GM23248 (cell line): ENCODE measurements at regions not wholly inside any gene's neighbourhood (a gene's known extent, or its start where the extent isn't known, plus 50 kb on each side); places are given as distances from the start of the nearest gene placed in this dataset.

Experiments
- DNase-seq: peaks from one replicate; pipeline ENCODE4 v3.0.0-alpha.2; 2015
- H2AFZ ChIP-seq: fragments of 200-600 bp; sonication (generic); 2 replicates; pipeline ENCODE4 v1.6.1; 2016; ENCODE audit warnings: antibody characterized with exemption
- H3F3A ChIP-seq: fragments of 200-600 bp; sonication (generic); 2 replicates; pipeline ENCODE4 v1.6.1; 2016; ENCODE audit warnings: mild to moderate bottlenecking, antibody characterized with exemption, mixed run types; ENCODE audit not compliant: insufficient read depth
- H3K27ac ChIP-seq: fragments of 200-600 bp; sonication (generic); 2 replicates; pipeline ENCODE4 v1.5.1; 2016; ENCODE audit warnings: mild to moderate bottlenecking
- H3K27me3 ChIP-seq: fragments of 200-600 bp; sonication (generic); replicated peaks from 2 replicates; pipeline ENCODE4 v1.6.1; 2016; ENCODE audit warnings: mild to moderate bottlenecking; ENCODE audit not compliant: insufficient read depth
- H3K36me3 ChIP-seq: fragments of 200-600 bp; sonication (generic); 2 replicates; pipeline ENCODE4 v1.6.1; 2016; ENCODE audit warnings: low read depth, mild to moderate bottlenecking
- H3K4me1 ChIP-seq: fragments of 200-600 bp; sonication (generic); 2 replicates; pipeline ENCODE4 v1.6.1; 2016; ENCODE audit warnings: mild to moderate bottlenecking; ENCODE audit not compliant: insufficient read depth
- H3K4me2 ChIP-seq: fragments of 200-600 bp; sonication (generic); one replicate; pipeline ENCODE4 v1.6.1; 2016; ENCODE audit warnings: mild to moderate bottlenecking; ENCODE audit not compliant: unreplicated experiment
- H3K4me3 ChIP-seq: fragments of 200-600 bp; sonication (generic); 2 replicates; pipeline ENCODE4 v1.5.1; 2016; ENCODE audit warnings: mild to moderate bottlenecking
- H3K79me2 ChIP-seq: fragments of 200-600 bp; sonication (generic); 2 replicates; pipeline ENCODE4 v1.6.1; 2016; ENCODE audit warnings: mild to moderate bottlenecking; ENCODE audit not compliant: insufficient read depth
- H3K9ac ChIP-seq: fragments of 200-600 bp; sonication (generic); 2 replicates; pipeline ENCODE4 v1.6.1; 2016; ENCODE audit warnings: mild to moderate bottlenecking
- H3K9me2 ChIP-seq: fragments of 200-600 bp; sonication (generic); 2 replicates; pipeline ENCODE4 v1.6.1; 2016; ENCODE audit warnings: mixed run types, mild to moderate bottlenecking, moderate library complexity; ENCODE audit not compliant: insufficient read depth
- H3K9me3 ChIP-seq: fragments of 200-600 bp; sonication (generic); one replicate; pipeline ENCODE4 v1.6.1; 2017; ENCODE audit warnings: low read depth
- H4K20me1 ChIP-seq: fragments of 200-600 bp; sonication (generic); 2 replicates; pipeline ENCODE4 v1.6.0; 2016; ENCODE audit not compliant: insufficient read depth
- EZH2 ChIP-seq: fragments of 200-600 bp; sonication (generic); IDR thresholded peaks from 2 replicates; pipeline ENCODE4 v1.6.1; 2018; ENCODE audit warnings: antibody characterized with exemption, mild to moderate bottlenecking; ENCODE audit not compliant: insufficient read depth, poor library complexity, severe bottlenecking
- EZH2phosphoT487 ChIP-seq: fragments of 200-600 bp; sonication (generic); IDR thresholded peaks from 2 replicates; pipeline ENCODE4 v1.6.1; 2018; ENCODE audit warnings: antibody characterized with exemption, moderate library complexity, mild to moderate bottlenecking, low read depth; ENCODE audit not compliant: insufficient read depth
- WGBS, 2 experiments: methylation state at CpG; one replicate each; pipeline ENCODE4 v1.1.6; 2015 to 2017; ENCODE audit warnings: low lambda C conversion rate in 2 of 2, low coverage in 1 of 2; ENCODE audit errors: missing lambda C conversion rate in 2 of 2; 5-methylcytosine and 5-hydroxymethylcytosine counted together
- in situ Hi-C: fragments of 300-500 bp; cut with MboI; formaldehyde crosslinking; loops from 2 replicates; pipeline ENCODE4 v1.15.0; 2020

GRCh38 chr7:10211861-10212260 lies 761.8 kb upstream of the PHF14 start:
- no peaks in the 10 kb centered on the region for H3K79me2 ChIP-seq
- no peaks in the 10 kb centered on the region for H3K4me1 ChIP-seq
- H3K9ac ChIP-seq = no peak overlapping the region
- no peak for DNase-seq
- in situ Hi-C loops = no loop called here
- no peak for TF ChIP-seq EZH2phosphoT487
- TF ChIP-seq EZH2 = no peak
- H3K4me3 ChIP-seq = no peak overlapping the region
- no peaks in the 10 kb centered on the region for H3K9me3 ChIP-seq
- H2AFZ ChIP-seq = no peak overlapping the region
- 22 to 33% methylated on average over 4 of the region's 4 CpGs for WGBS, 2 experiments
- no peaks in the 10 kb centered on the region for H3K27me3 ChIP-seq
- no peak overlapping the region for H3K4me2 ChIP-seq
- H3K27ac ChIP-seq = no peak overlapping the region
- no peaks in the 10 kb centered on the region for H3F3A ChIP-seq
- H3K36me3 ChIP-seq = no peaks in the 10 kb centered on the region
- H3K9me2 ChIP-seq = no peaks in the 10 kb centered on the region
- no peaks in the 10 kb centered on the region for H4K20me1 ChIP-seq

- Histone ChIP-seq H3K4me1 (no peaks in the 10 kb centered on the region), H3K9me2 (no peaks in the 10 kb centered on the region)
- no peak for TF ChIP-seq EZH2phosphoT487
- TF ChIP-seq EZH2 = no peak
Measured at GRCh38 chr7:10212649-10213048, 761.0 kb upstream of the PHF14 start.

GRCh38 chr7:10216462-10216861 lies 757.2 kb upstream of the PHF14 start:
- no peak overlapping the region for H3K9ac ChIP-seq
- H3K27ac ChIP-seq = no peak overlapping the region
- in situ Hi-C loops = no loop called here
- no peaks in the 10 kb centered on the region for H3K27me3 ChIP-seq
- no peak for TF ChIP-seq EZH2
- TF ChIP-seq EZH2phosphoT487 = no peak
- no peaks in the 10 kb centered on the region for H3K9me2 ChIP-seq
- H4K20me1 ChIP-seq = no peaks in the 10 kb centered on the region
- no peak for DNase-seq
- H3K36me3 ChIP-seq = no peaks in the 10 kb centered on the region
- no peaks in the 10 kb centered on the region for H3K4me1 ChIP-seq
- H3K9me3 ChIP-seq = no peaks in the 10 kb centered on the region
- H3K4me3 ChIP-seq = no peak overlapping the region
- H2AFZ ChIP-seq = no peak overlapping the region
- no peaks in the 10 kb centered on the region for H3F3A ChIP-seq
- H3K4me2 ChIP-seq = no peak overlapping the region
- no peaks in the 10 kb centered on the region for H3K79me2 ChIP-seq
- 15 to 23% methylated on average over 2 of the region's 2 CpGs for WGBS, 2 experiments

More at GRCh38 chr7:10212649-10213048, 761.0 kb upstream of the PHF14 start:
- no peak overlapping the region for H3K4me3 ChIP-seq
- H3K27ac ChIP-seq = no peak overlapping the region
- H3K36me3 ChIP-seq = no peaks in the 10 kb centered on the region
- H3K9me3 ChIP-seq = no peaks in the 10 kb centered on the region
- H3F3A ChIP-seq = no peaks in the 10 kb centered on the region
- no peak overlapping the region for H3K9ac ChIP-seq
- no peak overlapping the region for H3K4me2 ChIP-seq
- WGBS, 2 experiments = 22 to 23% methylated on average over 3 of the region's 3 CpGs
- H3K79me2 ChIP-seq = no peaks in the 10 kb centered on the region
- no peak overlapping the region for H2AFZ ChIP-seq
- H3K27me3 ChIP-seq = no peaks in the 10 kb centered on the region
- H4K20me1 ChIP-seq = no peaks in the 10 kb centered on the region
- in situ Hi-C loops = no loop called here
- no peak for DNase-seq

- Histone ChIP-seq H3F3A (no peaks in the 10 kb centered on the region), H2AFZ (no peak overlapping the region), H3K9me3 (no peaks in the 10 kb centered on the region), H3K27me3 (no peaks in the 10 kb centered on the region), H3K4me3 (no peak overlapping the region), H3K9ac (no peak overlapping the region), H3K36me3 (no peaks in the 10 kb centered on the region), H3K4me2 (no peak overlapping the region), H3K4me1 (no peaks in the 10 kb centered on the region), H4K20me1 (no peaks in the 10 kb centered on the region), H3K9me2 (no peaks in the 10 kb centered on the region), H3K79me2 (no peaks in the 10 kb centered on the region), H3K27ac (no peak overlapping the region)
- in situ Hi-C loops = no loop called here
- TF ChIP-seq EZH2 (no peak), EZH2phosphoT487 (no peak)
- no peak for DNase-seq
Measured at GRCh38 chr7:10221084-10221483, 752.6 kb upstream of the PHF14 start.

GRCh38 chr7:10222976-10223375 lies 750.7 kb upstream of the PHF14 start:
- no peak overlapping the region for H3K4me2 ChIP-seq
- H4K20me1 ChIP-seq = no peaks in the 10 kb centered on the region
- H3K4me1 ChIP-seq = no peaks in the 10 kb centered on the region
- no peak overlapping the region for H3K9ac ChIP-seq
- H3F3A ChIP-seq = no peaks in the 10 kb centered on the region
- H2AFZ ChIP-seq = no peak overlapping the region
- H3K4me3 ChIP-seq = no peak overlapping the region
- DNase-seq = no peak
- H3K9me2 ChIP-seq = no peaks in the 10 kb centered on the region
- H3K79me2 ChIP-seq = no peaks in the 10 kb centered on the region
- H3K27ac ChIP-seq = no peak overlapping the region
- 1 to 7% methylated on average over 2 of the region's 2 CpGs for WGBS, 2 experiments
- in situ Hi-C loops = no loop called here
- H3K36me3 ChIP-seq = no peaks in the 10 kb centered on the region
- H3K9me3 ChIP-seq = no peaks in the 10 kb centered on the region
- TF ChIP-seq EZH2 (no peak), EZH2phosphoT487 (no peak)
- no peaks in the 10 kb centered on the region for H3K27me3 ChIP-seq
